Neural cell (in vitro differentiated cells): ENCODE measurements at regions not wholly inside any gene's neighbourhood (a gene's known extent, or its start where the extent isn't known, plus 50 kb on each side); places are given as distances from the start of the nearest gene placed in this dataset.

Experiments used
- H2AFZ ChIP-seq: fragments of 200-600, 300-800 bp; sonication (generic), shearing (Covaris generic); 2 replicates; pipeline ENCODE4 v1.6.0; 2014; ENCODE audit warnings: low read depth, mild to moderate bottlenecking, antibody characterized with exemption, low read length, moderate library complexity
- H3F3A ChIP-seq: fragments of 200-600 bp; shearing (Covaris generic); 2 replicates; pipeline ENCODE4 v1.6.1; 2016; ENCODE audit warnings: mild to moderate bottlenecking, moderate library complexity, mixed read lengths, antibody characterized with exemption, low read length; ENCODE audit not compliant: insufficient read depth, poor library complexity, severe bottlenecking
- H3K27ac ChIP-seq: fragments of 200-600, 300-800 bp; sonication (generic), shearing (Covaris generic); 2 replicates; pipeline ENCODE4 v1.5.1; 2014; ENCODE audit warnings: mild to moderate bottlenecking, low read length, moderate library complexity
- H3K27me3 ChIP-seq: fragments of 300-800, 200-600 bp; sonication (generic), shearing (Covaris generic); 2 replicates; pipeline ENCODE4 v1.6.0; 2014; ENCODE audit warnings: mild to moderate bottlenecking, low read depth, low read length, moderate library complexity; ENCODE audit not compliant: insufficient read depth
- H3K36me3 ChIP-seq: fragments of 300-800, 200-600 bp; sonication (generic), shearing (Covaris generic); 2 replicates; pipeline ENCODE4 v1.5.1; 2014; ENCODE audit warnings: mild to moderate bottlenecking, antibody characterized with exemption, low read length, moderate library complexity; ENCODE audit not compliant: insufficient read depth
- H3K4me2 ChIP-seq: fragments of 300-800, 200-600 bp; sonication (generic), shearing (Covaris generic); 2 replicates; pipeline ENCODE4 v1.6.0; 2014; ENCODE audit warnings: mild to moderate bottlenecking, low read length
- H3K4me3 ChIP-seq: fragments of 300-800, 200-600 bp; sonication (generic), shearing (Covaris generic); 2 replicates; pipeline ENCODE4 v1.5.1; 2014; ENCODE audit warnings: mild to moderate bottlenecking, low read length, moderate library complexity
- H3K79me2 ChIP-seq: fragments of 200-600 bp; shearing (Covaris generic); replicated peaks from 2 replicates; pipeline ENCODE4 v1.6.0; 2014; ENCODE audit warnings: mild to moderate bottlenecking, low read length, moderate library complexity; ENCODE audit not compliant: insufficient read depth
- H3K9ac ChIP-seq: fragments of 300-800, 200-600 bp; sonication (generic), shearing (Covaris generic); 2 replicates; pipeline ENCODE4 v1.6.1; 2016; ENCODE audit warnings: mild to moderate bottlenecking, low read length, mixed read lengths
- H3K9me2 ChIP-seq: fragments of 200-600 bp; shearing (Covaris generic); 2 replicates; pipeline ENCODE4 v1.6.1; 2016; ENCODE audit warnings: mild to moderate bottlenecking, low read length, mixed read lengths; ENCODE audit not compliant: insufficient read depth
- H3K9me3 ChIP-seq: fragments of 200-600, 300-800 bp; sonication (generic), shearing (Covaris generic); 2 replicates; pipeline ENCODE4 v1.6.1; 2016; ENCODE audit warnings: mild to moderate bottlenecking, mixed run types, low read length, moderate library complexity, mixed read lengths
- H4K20me1 ChIP-seq: fragments of 200-600 bp; shearing (Covaris generic); 2 replicates; pipeline ENCODE4 v1.6.1; 2016; ENCODE audit warnings: mild to moderate bottlenecking, mixed run types; ENCODE audit not compliant: insufficient read depth
- EP300 ChIP-seq: fragments of 450-650 bp; conservative IDR thresholded peaks from 2 replicates; pipeline ENCODE4 v1.6.1; 2014; ENCODE audit warnings: antibody characterized with exemption, mild to moderate bottlenecking, moderate library complexity; ENCODE audit not compliant: poor library complexity, severe bottlenecking
- EZH2 ChIP-seq: fragments of 200-600, 300-800 bp; shearing (Covaris generic), sonication (generic); IDR thresholded peaks from 2 replicates; pipeline ENCODE4 v1.6.1; 2014; ENCODE audit warnings: antibody characterized with exemption, low read length, borderline replicate concordance, mild to moderate bottlenecking; ENCODE audit not compliant: insufficient read depth, poor library complexity, severe bottlenecking
- MXI1 ChIP-seq: fragments of 450-650 bp; conservative IDR thresholded peaks from 2 replicates; pipeline ENCODE4 v1.6.1; 2014; ENCODE audit warnings: antibody characterized with exemption, mild to moderate bottlenecking; ENCODE audit not compliant: poor library complexity, severe bottlenecking
- POLR2AphosphoS5 ChIP-seq: IDR thresholded peaks from 2 replicates; pipeline ENCODE4 v1.6.1; 2012
- RAD21 ChIP-seq: fragments of 450-650 bp; conservative IDR thresholded peaks from 2 replicates; pipeline ENCODE4 v1.6.1; 2014; ENCODE audit warnings: antibody characterized with exemption, mild to moderate bottlenecking, moderate library complexity
- REST ChIP-seq: IDR thresholded peaks from 2 replicates; pipeline ENCODE4 v1.6.1; 2012; ENCODE audit warnings: borderline replicate concordance
- SMC3 ChIP-seq: fragments of 450-650 bp; conservative IDR thresholded peaks from 2 replicates; pipeline ENCODE4 v1.6.1; 2014; ENCODE audit warnings: antibody characterized with exemption, mild to moderate bottlenecking, moderate library complexity; ENCODE audit not compliant: poor library complexity
- TAF1 ChIP-seq: IDR thresholded peaks from 2 replicates; pipeline ENCODE4 v1.6.1; 2012; ENCODE audit warnings: low read depth
- TF ChIP-seq, protein P1 (sequence below): fragments of 450-650 bp; IDR thresholded peaks from 2 replicates; pipeline ENCODE4 v1.5.1; 2014; ENCODE audit warnings: antibody characterized with exemption, mild to moderate bottlenecking, moderate library complexity; ENCODE audit not compliant: poor library complexity, severe bottlenecking

GRCh38 chr2:43102366-43103092 is 123.9 kb downstream of the ZFP36L2 start:
- no peaks in the 10 kb centered on the region for H3K9me2 ChIP-seq
- H3K9ac ChIP-seq, result no peak overlapping the region
- H3K79me2 ChIP-seq, result no peaks in the 10 kb centered on the region
- no peaks in the 10 kb centered on the region for H3K9me3 ChIP-seq
- TF ChIP-seq RAD21 (no peak), MXI1 (no peak), SMC3 (no peak), EZH2 (no peak), TAF1 (no peak), EP300 (no peak), POLR2AphosphoS5 (no peak), REST (no peak)
- TF ChIP-seq, protein P1, sequence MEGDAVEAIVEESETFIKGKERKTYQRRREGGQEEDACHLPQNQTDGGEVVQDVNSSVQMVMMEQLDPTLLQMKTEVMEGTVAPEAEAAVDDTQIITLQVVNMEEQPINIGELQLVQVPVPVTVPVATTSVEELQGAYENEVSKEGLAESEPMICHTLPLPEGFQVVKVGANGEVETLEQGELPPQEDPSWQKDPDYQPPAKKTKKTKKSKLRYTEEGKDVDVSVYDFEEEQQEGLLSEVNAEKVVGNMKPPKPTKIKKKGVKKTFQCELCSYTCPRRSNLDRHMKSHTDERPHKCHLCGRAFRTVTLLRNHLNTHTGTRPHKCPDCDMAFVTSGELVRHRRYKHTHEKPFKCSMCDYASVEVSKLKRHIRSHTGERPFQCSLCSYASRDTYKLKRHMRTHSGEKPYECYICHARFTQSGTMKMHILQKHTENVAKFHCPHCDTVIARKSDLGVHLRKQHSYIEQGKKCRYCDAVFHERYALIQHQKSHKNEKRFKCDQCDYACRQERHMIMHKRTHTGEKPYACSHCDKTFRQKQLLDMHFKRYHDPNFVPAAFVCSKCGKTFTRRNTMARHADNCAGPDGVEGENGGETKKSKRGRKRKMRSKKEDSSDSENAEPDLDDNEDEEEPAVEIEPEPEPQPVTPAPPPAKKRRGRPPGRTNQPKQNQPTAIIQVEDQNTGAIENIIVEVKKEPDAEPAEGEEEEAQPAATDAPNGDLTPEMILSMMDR, result no peak
- no peaks in the 10 kb centered on the region for H3K36me3 ChIP-seq
- H3K27ac ChIP-seq, result no peak overlapping the region
- no peak overlapping the region for H2AFZ ChIP-seq
- no peaks in the 10 kb centered on the region for H3K27me3 ChIP-seq
- H3F3A ChIP-seq, result no peaks in the 10 kb centered on the region
- no peak overlapping the region for H3K4me3 ChIP-seq
- no peak overlapping the region for H3K4me2 ChIP-seq
- no peaks in the 10 kb centered on the region for H4K20me1 ChIP-seq

- Histone ChIP-seq H3K9ac (no peak overlapping the region), H3K4me2 (no peak overlapping the region)
Observed at GRCh38 chr2:43101751-43102150, 124.7 kb downstream of the ZFP36L2 start.

More at GRCh38 chr2:43101751-43102150, 124.7 kb downstream of the ZFP36L2 start:
- Histone ChIP-seq H3K27ac (no peak overlapping the region), H3K79me2 (no peaks in the 10 kb centered on the region), H3K27me3 (no peaks in the 10 kb centered on the region), H3F3A (no peaks in the 10 kb centered on the region), H2AFZ (no peak overlapping the region), H3K9me2 (no peaks in the 10 kb centered on the region), H3K4me3 (no peak overlapping the region), H3K9me3 (no peaks in the 10 kb centered on the region), H3K36me3 (no peaks in the 10 kb centered on the region), H4K20me1 (no peaks in the 10 kb centered on the region)
- TF ChIP-seq EP300, result no peak
- no peak for TF ChIP-seq SMC3
- TF ChIP-seq REST, result no peak
- TF ChIP-seq MXI1, result no peak
- TF ChIP-seq POLR2AphosphoS5, result no peak
- TF ChIP-seq, protein P1, result no peak
- no peak for TF ChIP-seq TAF1
- no peak for TF ChIP-seq EZH2
